ENCODE measurements at regions not wholly inside any gene's neighbourhood (a gene's known extent, or its start where the extent isn't known, plus 50 kb on each side); places are given as distances from the start of the nearest gene placed in this dataset.

- TF ChIP-seq POLR2A (IDR thresholded peaks at IDR 0.05) (no peak), CTCF (IDR thresholded peaks at IDR 0.05) (no peak)
- Histone ChIP-seq H3K9me3 (no peaks in the 10 kb centered on the region), H3K4me3 (no peak overlapping the region), H3K27me3 (no peaks in the 10 kb centered on the region), H3K27ac (no peak overlapping the region), H3K4me1 (no peaks in the 10 kb centered on the region), H3K36me3 (no peaks in the 10 kb centered on the region)
- no peak for DNase-seq
Observed at GRCh38 chr3:74080056-74080461, 455.3 kb upstream of the PDZRN3 start.

GRCh38 chr3:74075241-74075640 lies 450.5 kb upstream of the PDZRN3 start:
- no peaks in the 10 kb centered on the region for H3K4me1 ChIP-seq
- H3K36me3 ChIP-seq: no peaks in the 10 kb centered on the region
- no peaks in the 10 kb centered on the region for H3K9me3 ChIP-seq
- no peaks in the 10 kb centered on the region for H3K27me3 ChIP-seq
- no peak overlapping the region for H3K27ac ChIP-seq
- no peak for DNase-seq
- no peak for TF ChIP-seq CTCF (IDR thresholded peaks at IDR 0.05)
- no peak for TF ChIP-seq POLR2A (IDR thresholded peaks at IDR 0.05)
- H3K4me3 ChIP-seq: no peak overlapping the region

GRCh38 chr3:74074700-74075099 lies 450.0 kb upstream of the PDZRN3 start:
- Histone ChIP-seq H3K27me3 (no peaks in the 10 kb centered on the region), H3K36me3 (no peaks in the 10 kb centered on the region), H3K4me1 (no peaks in the 10 kb centered on the region), H3K9me3 (no peaks in the 10 kb centered on the region), H3K4me3 (no peak overlapping the region), H3K27ac (no peak overlapping the region)
- no peak for DNase-seq
- TF ChIP-seq CTCF (IDR thresholded peaks at IDR 0.05) (no peak), POLR2A (IDR thresholded peaks at IDR 0.05) (no peak)

- Histone ChIP-seq H3K36me3 (no peaks in the 10 kb centered on the region), H3K27ac (no peak overlapping the region), H3K4me1 (no peaks in the 10 kb centered on the region), H3K4me3 (no peak overlapping the region), H3K27me3 (no peaks in the 10 kb centered on the region), H3K9me3 (no peaks in the 10 kb centered on the region)
- TF ChIP-seq POLR2A (IDR thresholded peaks at IDR 0.05) (no peak), CTCF (IDR thresholded peaks at IDR 0.05) (peak in 3 of 6 experiments; percentile 19 to 45 (median 39))
- no peak for DNase-seq
Observed at GRCh38 chr3:74067296-74067695, 442.6 kb upstream of the PDZRN3 start.

GRCh38 chr3:74066456-74066855 lies 441.7 kb upstream of the PDZRN3 start:
- no peak overlapping the region for H3K27ac ChIP-seq
- no peak for DNase-seq
- no peaks in the 10 kb centered on the region for H3K27me3 ChIP-seq
- no peak for TF ChIP-seq POLR2A (IDR thresholded peaks at IDR 0.05)
- TF ChIP-seq CTCF (IDR thresholded peaks at IDR 0.05): no peak
- no peaks in the 10 kb centered on the region for H3K9me3 ChIP-seq
- H3K36me3 ChIP-seq: no peaks in the 10 kb centered on the region
- H3K4me1 ChIP-seq: no peaks in the 10 kb centered on the region
- H3K4me3 ChIP-seq: no peak overlapping the region

GRCh38 chr3:74059923-74060600 lies 435.3 kb upstream of the PDZRN3 start:
- DNase-seq: no peak
- Histone ChIP-seq H3K27me3 (no peaks in the 10 kb centered on the region), H3K27ac (no peak overlapping the region), H3K9me3 (no peaks in the 10 kb centered on the region), H3K36me3 (no peaks in the 10 kb centered on the region), H3K4me1 (no peaks in the 10 kb centered on the region), H3K4me3 (no peak overlapping the region)
- TF ChIP-seq POLR2A (IDR thresholded peaks at IDR 0.05) (no peak), CTCF (IDR thresholded peaks at IDR 0.05) (no peak)

Data from Peyer's patch (tissue), 4 donors.